Epidermal melanocyte (primary cell): ENCODE measurements at regions not wholly inside any gene's neighbourhood (a gene's known extent, or its start where the extent isn't known, plus 50 kb on each side); places are given as distances from the start of the nearest gene placed in this dataset.
"Not testable (repeated sequence)": the region's sequence is repeated elsewhere in the genome, so short reads cannot be mapped to it uniquely, and the experiment has no call there.

Experiments
- DNase-seq: peaks from one replicate; pipeline ENCODE4 v3.0.0; 2011; ENCODE audit warnings: low spot score; ENCODE audit not compliant: insufficient read length

DNA sequence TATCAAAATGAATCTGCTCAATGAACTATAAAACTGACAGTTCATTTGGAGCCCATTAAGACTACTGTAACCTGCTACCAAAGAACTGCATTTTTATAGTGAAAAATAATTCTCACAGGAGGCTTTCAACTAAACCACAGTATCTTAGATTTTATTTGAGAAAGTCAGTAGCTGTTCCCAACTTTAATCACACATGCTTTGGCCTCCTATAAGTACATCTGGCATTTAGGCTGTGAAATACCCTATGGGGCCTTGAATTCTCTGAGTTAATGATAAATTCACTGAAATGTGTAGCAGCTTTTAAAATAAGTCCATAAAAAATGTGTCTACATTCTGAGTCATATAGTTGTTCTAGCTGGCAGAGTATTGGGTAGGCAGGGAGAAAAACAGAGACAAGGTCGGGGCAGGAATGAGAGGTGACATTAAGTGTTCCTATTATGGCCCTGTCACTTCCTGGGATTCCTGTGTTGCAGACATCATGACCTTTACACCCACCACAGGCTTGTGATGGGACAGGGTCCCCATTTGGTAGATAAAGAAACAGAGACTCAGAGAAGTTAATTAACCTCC is 588.8 kb downstream of the REEP3 start:
- no peak for DNase-seq

DNA sequence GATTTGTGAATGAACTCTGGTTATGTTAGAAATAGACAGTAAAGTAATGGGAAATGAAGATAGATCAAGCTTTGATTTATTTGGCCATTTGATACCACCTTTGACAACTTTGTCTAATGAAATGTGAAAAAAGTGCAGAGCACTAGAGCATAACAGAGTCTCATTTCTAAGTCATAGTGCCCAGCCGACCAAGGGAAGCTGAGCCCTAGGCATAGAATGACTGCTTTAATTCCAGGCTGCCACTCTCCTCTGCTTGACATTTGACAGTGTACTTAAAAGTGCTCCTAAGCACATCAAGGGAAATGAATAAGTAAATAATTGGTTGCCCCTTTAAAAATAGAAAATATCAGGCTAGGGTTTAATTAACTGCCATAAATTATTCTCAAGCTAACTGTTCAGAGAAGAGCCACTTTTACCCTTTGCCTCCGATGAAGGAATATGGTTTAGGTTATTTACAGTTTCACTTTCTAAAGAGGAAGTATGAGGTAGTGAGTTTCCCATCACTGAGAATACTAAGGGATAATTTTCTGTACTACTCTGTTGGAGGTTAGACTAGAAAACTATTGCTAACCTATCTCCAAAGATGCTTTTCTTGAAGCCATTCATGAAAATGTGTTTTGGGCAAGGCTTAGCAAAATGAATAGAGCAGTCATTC is 591.6 kb downstream of the REEP3 start:
- no peak for DNase-seq

DNA sequence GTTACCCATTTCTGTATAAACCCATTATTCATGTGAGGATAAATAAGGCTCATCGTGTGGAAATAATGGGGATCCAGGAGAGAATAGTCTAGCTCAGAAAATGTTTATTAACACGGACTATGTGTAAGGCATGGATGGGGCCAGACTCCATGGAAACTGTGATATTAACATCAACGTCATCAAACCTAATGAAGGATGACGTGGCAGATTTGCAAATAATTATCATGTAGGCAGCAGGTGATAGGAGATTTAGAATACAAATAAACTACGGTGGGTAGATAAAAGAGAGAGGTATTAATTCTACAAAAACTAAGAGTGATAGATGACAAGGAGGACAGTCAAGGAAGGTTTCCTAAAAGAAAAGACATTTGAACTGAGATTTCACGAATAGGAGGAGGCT is 592.2 kb downstream of the REEP3 start:
- no peak for DNase-seq

DNA sequence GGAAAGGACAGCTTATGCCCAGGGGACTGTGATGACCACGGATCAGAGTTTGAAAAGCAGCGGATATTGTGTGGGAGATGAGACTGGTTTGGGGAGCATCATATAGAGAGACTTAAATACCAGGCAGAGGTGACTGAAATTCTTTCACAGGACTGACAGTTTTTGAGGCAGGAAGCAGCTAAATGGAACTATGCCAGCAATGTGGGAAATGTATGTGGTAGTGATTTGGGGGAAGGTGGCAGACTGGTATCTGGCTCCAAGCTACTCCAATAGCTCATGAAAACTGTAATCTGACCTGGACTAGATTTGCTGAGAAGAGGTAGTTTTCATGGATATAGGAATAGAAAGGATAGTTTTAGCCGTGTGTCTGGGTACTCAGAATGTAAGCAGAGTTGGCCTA is 592.6 kb downstream of the REEP3 start:
- no peak for DNase-seq

DNA sequence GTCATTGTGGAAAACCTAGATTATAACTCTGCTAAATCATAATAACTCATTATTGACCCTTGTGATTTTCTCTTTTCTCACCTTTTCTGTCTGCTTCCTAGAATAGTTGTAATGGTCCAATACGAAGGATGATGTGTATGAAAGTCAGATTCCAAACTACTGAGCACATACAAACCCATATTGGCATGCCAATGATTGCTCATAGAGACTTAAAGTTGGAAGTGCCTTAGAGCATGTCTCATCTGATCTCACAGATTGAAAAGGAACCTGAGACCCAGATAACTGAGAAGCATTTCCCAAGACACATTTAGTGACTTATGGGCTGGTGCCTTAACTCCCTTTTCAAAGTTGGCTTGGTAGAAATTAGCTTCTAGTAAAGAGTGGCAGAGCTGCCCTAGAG is 594.3 kb downstream of the REEP3 start:
- no peak for DNase-seq

DNA sequence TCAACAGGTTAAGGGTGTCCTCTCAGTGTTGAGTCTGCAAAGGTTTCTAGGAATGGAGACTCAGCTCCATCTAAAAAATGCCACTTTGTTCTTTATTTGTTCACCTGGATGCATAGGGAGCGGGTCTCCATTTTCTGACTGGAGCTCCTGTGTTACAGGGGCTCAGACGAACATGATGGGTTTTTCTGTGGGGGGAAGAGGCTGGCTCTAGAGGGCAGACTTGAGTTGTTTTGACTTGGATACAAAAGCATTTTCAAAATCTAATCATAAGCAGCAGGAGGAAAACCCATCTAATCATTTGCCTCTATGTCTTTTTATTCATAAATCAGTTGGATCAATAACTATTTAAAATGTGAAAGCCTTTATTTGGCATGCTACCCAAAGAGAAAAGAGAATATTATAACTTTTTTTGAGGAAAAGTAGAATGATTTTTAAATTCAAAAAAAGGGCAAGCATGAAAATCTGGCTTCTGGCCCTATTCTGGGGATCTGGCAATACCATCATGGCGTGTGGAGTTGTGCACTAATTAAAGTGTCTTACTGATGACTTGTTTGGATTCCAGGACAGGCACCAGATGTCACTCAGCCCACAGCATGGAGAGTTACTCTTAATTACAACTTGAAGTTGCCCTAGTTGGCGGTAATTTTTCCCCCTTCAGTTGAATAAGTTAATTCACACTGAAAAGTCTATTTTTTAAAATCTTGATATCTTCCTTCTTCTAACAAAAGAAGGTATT is 594.9 kb downstream of the REEP3 start:
- DNase-seq: peak; percentile 23

DNA sequence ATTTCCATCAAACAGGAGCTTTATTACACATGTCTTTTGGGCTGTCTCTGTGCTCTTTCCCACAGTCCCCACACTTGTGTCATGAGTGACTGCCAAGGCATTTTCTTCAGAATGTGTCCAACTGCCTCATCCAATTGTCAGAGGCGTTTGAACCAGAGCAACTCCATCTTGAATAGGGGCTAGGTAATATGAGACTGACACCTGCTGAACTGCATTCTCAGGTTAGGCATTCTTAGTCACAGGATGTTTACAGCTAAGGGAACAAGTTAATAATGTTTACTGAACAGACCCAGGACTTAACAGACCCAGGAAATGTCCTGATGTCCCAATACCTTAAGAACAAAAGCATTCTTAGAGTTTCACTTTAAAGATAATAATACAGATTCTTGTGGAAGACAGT is 595.5 kb downstream of the REEP3 start:
- no peak for DNase-seq

DNA sequence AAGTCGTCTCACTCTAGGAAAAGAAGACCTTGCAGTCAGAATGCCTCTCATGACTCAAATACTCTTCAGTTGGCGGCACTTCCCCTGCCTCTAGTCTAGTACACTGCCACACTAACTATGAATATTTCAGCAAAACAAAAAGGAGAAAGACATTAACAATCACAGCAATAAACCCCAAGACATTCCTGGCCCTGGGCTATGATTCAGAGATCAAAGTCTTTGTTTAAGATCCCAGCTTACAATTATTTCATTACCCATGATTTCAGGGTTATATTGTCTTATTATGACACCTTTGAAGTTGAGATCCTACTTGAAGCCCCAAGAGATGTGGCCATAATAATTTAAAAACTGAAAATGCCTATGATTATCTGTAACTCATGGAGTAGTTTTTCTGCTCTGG is 597.5 kb downstream of the REEP3 start:
- DNase-seq: no peak

DNA sequence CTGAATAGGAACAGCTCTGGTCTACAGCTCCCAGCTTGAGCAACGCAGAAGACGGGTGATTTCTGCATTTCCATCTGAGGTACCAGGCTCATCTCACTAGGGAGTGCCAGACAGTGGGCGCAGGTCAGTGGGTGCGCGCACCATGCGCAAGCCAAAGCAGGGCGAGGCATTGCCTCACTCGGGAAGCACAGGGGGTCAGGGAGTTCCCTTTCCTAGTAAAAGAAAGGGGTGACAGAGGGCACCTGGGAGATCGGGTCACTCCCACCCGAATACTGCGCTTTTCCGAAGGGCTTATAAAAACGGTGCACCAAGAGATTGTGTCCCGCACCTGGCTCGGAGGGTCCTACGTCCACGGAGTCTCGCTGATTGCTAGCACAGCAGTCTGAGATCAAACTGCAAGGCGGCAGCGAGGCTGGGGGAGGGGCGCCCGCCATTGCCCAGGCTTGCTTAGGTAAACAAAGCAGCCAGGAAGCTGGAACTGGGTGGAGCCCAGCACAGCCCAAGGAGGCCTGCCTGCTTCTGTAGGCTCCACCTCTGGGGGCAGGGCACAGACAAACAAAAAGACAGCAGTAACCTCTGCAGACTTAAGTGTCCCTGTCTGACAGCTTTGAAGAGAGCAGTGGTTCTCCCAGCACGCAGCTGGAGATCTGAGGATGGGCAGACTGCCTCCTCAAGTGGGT is 599.2 kb downstream of the REEP3 start:
- DNase-seq: not testable (repeated sequence)

DNA sequence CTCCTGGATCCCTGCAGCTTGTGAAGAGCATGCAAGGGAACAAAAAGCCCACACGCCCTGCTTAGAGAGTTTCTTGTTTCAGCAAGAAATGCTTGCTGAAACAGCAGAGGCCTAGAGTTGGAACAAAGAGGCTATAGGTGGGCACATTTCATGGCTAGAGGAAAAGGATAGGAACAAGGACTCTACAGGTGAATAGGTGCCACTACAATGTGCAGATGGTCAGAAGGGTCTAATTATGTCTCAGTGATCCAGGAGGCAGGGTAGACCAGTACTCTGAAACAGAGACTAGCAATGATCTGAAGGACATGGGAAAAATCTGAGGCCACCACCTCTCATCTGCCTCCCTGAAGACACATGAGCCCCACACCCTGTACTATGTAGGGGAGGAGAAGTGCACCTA is 609.0 kb downstream of the REEP3 start:
- DNase-seq: no peak

DNA sequence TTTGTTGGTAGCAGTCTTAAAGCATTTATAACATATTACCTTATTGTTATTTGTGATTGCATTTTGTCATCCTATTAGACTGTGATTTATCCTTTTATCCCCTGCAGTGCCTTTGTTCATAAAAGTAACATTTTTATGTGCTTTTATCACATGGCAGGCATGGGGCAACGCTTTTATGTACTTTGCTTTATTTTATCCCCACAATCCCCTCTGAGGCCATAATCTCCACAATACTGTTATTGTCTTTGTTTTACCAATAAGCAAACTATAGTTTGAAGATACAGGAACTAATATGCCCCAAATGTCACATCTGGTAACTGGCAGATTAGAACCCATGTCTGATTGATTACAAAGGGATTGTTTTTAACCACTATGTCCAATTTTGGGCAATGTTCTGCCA is 613.5 kb downstream of the REEP3 start:
- DNase-seq: no peak

DNA sequence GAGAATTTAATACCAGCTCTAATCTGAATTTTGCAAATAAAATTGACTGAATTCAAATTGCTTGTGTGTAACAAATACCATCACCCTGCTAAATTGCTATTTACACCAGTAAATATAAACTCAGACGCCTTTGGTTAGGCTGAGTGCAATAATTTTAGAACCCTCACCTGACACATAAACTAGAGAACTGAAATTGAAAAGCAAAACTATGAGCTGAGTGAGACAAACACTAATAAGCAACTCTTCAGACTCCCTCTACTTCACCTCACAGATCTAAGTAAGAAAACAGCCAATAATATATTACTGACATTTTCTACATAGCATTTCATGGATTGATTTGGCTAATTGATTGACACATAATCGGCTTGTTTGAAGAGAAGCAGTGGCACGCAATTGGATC is 621.2 kb downstream of the REEP3 start:
- DNase-seq: no peak

DNA sequence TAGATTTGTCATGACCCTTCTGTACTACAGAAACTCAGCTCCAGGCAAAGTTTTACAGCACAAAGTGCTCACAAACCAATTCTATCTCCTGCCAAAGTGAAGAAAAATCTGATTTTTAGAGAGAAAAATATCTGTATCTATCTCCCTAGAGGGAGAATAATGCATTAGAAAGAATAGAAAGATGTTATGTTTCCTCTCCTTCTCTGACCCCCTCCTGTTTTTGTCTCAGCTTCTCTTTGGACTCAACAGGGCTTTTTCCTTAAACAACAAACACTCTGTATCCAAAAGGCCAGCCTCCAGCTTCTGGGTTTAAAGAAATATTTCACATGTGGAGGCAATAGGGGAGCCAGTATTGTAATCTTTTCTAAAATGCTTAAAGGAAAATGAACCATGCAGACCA is 627.4 kb downstream of the REEP3 start:
- DNase-seq: no peak

DNA sequence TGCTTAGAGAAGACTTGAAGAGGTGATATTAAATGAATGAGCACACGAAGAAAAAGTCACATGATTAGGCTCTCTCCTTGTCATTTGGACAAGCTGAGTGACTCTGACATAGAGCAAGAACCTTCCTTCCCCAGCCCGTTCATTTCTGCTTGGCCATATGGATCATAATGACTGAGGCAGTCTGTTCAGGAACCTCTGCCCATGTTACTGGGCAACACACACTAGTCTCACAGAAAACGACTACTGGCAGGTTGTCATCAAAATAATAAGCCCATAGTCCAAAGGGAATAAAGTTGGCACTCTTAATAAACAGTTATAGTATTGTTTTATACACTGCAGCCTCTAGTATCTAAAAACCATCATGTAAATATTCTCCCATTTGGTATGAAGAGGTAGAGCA is 635.0 kb downstream of the REEP3 start:
- DNase-seq: no peak

DNA sequence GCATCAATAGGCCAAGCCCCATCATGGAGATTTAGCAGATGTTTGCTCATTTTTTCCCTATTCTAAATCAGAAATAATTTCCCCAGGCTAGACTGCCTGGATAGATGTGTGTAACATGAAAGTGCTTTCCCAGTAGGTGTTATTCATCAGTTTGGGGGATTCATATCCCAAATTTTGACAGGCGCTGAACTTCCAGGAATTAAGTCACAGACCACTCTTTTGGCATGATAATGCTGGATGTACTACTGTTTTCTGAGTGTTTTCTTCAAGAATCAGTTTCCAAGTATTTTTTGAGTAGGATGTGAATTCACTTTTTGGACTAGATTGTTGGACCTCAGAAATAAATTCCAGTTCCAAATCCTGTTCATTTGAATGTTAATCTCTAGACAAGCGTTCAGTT is 637.4 kb downstream of the REEP3 start:
- DNase-seq: no peak

DNA sequence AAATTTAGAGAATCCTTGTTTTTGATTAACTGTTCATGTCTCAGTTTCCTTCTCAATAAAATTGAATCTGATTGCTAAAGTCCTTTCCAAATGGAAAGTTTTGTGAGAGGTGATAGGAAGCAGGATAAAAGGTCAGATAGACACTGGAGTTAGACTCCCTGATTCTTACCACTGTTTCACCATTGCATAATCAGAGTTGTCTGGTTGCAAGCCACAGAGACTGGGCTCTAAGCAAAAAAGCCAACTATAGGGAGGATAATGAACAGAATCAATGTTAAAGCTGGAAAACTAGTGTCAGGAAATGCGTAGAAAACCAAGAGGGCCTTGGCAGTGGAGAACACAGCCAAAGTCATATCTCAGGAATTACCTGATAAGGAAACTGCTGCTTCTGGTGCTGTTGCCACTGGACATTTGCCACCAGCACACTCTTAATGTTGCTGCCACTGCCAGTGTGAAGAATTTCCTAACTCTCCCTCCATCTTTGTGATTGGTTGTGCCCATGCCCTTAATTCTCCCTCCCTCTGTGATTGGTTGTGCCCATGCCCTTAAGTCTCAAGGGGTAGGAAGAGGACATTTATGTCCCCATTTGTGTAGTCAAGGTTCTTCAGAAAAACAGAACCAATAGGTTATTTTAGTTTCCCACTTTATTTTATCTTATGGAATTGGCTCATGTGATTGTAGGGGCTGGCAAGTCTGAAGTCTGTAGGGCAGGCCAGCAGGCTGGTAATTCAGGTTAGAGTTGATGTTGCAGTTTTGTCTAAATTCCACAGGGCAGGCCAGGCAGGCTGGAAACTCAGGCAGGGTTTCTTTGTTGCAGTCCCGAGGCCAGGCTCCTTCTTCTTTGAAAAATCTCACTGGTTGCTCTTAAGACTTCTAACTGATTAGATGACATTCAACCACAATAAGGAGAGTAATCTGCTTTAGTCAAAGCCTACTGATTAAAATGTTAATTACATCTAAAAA is 639.0 kb downstream of the REEP3 start:
- no peak for DNase-seq

DNA sequence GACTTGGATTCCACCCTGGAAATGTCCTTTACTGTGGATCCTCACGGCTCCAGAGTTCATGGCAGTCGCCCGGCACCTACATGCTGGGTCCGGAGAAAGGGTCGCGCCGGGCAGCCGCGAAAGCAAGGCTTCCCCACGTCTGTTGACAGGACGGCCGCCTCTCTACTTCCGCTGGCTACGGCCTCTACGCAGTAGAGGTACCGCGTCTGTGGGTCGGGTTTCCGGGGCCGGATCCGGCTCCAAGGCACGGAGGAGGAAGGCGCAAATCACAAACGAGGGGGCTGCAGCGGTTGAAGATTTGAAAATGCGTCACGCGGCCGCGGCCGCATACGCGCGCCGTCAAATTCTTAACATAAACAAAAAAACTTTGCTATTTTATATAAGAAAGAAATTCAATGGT is 649.6 kb downstream of the REEP3 start:
- no peak for DNase-seq

DNA sequence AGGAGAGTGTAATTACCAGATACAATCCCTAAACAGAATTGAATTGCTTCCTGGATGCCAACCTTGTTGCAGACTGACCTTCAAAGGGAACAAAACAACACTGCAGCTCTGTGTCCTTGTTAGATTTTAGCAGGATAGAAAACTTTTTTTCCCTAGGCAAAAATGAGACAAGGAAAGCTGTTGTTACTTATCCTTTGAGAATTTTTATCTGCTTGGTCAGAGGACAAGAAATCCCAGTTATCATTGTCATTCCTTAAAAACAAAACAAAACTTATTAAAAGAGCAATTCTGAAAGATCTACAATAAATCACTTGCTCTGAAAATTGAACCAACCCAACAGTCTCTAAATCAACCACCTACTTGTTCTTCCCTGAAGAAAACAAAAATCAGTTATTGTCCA is 652.6 kb downstream of the REEP3 start:
- no peak for DNase-seq

DNA sequence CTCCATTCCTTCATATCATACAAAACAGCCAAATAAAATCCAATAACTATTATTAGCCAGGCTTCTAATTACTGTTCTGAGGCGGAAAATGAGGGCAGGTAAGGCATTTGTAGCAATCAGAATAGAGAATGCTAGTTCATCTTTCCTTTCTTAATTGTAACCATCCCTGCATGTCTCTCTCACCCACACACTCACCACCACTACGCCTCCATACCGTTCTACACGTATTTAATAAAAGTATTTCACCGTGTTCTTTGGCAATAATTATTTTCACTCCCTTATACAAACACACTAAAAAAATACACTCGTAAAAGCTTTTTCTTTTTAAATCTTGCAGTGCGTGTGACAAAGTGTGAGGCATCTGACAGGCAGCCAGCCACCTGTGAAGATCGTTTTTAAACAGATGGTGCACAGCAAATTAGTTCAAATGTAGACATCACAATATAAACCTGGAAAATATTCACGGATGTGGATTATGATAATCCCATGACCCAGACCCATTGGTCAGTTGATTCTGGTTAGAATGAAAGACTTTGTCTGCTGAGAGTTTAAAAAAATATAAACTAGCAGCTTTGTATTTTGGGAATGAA is 653.6 kb downstream of the REEP3 start:
- DNase-seq: no peak

DNA sequence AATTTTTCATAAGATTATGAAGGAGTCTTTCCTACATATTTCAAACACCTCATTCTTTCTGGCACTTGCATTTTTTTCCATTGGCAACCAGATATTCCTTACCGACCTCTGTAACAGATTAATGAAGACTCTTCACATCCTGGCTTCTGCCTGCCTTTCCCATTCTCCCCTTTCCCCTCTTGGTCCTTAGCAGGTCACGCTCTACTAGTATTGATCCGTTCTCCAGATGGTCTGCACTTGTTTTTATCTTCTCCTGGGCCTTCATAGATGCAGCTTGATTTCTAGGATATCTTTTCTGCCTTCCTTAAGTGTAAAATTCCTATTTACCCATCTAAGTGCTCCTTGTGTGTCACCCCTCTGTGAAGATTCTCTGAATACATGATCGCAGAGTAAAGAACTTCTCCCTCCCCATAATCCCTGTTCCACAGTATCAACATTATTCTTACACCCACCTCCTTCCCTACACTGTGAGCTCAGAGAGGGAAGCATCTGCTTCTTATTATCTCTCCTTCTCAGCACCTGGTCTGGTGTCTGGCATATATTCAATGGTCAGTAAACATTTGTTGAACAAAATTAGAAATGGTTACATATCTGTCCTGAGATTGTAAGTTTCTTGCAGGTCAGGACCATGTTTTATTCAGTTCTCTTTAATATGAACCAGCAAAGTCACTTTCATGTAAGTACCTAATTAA is 654.2 kb downstream of the REEP3 start:
- DNase-seq: no peak
